C4-2B (cell line): ENCODE measurements at regions not wholly inside any gene's neighbourhood (a gene's known extent, or its start where the extent isn't known, plus 50 kb on each side); places are given as distances from the start of the nearest gene placed in this dataset.

ENCODE experiments used
- ZFX ChIP-seq: fragments of 450-650 bp; IDR thresholded peaks from 2 replicates; pipeline ENCODE4 v1.6.1; 2017
- TF ChIP-seq, protein P1 (sequence below): fragments of 450-650 bp; conservative IDR thresholded peaks from 2 replicates; pipeline ENCODE4 v1.5.1; 2017; ENCODE audit warnings: mild to moderate bottlenecking

DNA sequence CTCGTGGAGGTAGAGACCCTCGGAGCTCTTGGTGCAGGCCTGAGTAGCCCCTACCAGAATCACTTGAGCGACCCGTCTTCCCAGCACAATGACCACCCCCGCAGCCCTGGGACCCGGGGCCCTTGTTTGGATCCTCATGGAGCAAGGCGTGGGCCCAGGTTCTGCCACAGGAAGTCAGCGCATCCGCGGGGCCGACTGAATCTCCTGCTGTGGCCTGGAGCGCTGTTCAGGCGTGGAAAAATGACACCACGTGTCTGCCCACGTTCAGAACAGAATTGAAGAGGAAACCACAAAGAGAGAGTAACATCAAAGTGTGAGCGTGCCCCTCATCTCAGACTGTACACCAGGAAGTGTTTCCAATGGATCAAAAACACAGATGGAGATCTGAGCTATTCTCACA is 1479.2 kb downstream of the TBC1D22A start:
- TF ChIP-seq, protein P1, sequence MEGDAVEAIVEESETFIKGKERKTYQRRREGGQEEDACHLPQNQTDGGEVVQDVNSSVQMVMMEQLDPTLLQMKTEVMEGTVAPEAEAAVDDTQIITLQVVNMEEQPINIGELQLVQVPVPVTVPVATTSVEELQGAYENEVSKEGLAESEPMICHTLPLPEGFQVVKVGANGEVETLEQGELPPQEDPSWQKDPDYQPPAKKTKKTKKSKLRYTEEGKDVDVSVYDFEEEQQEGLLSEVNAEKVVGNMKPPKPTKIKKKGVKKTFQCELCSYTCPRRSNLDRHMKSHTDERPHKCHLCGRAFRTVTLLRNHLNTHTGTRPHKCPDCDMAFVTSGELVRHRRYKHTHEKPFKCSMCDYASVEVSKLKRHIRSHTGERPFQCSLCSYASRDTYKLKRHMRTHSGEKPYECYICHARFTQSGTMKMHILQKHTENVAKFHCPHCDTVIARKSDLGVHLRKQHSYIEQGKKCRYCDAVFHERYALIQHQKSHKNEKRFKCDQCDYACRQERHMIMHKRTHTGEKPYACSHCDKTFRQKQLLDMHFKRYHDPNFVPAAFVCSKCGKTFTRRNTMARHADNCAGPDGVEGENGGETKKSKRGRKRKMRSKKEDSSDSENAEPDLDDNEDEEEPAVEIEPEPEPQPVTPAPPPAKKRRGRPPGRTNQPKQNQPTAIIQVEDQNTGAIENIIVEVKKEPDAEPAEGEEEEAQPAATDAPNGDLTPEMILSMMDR, result no peak
- no peak for TF ChIP-seq ZFX
